Ascending aorta (tissue), 2 donors: ENCODE measurements at regions not wholly inside any gene's neighbourhood (a gene's known extent, or its start where the extent isn't known, plus 50 kb on each side); places are given as distances from the start of the nearest gene placed in this dataset.

Experiments
- DNase-seq, 2 donors: peaks; one replicate each; pipeline ENCODE4 v3.0.0-alpha.2; 2019; ENCODE audit warnings: low spot score in 2 of 2
- H3K27ac ChIP-seq, 2 donors: fragments of 200-600 bp; sonication (generic); one replicate each; pipeline ENCODE4 v1.5.1; 2016 to 2017; ENCODE audit warnings: mild to moderate bottlenecking in 1 of 2
- H3K27me3 ChIP-seq: fragments of 200-600 bp; sonication (generic); one replicate; pipeline ENCODE4 v1.5.1; 2017
- H3K36me3 ChIP-seq, 2 donors: fragments of 200-600 bp; sonication (generic); one replicate each; pipeline ENCODE4 v1.5.1; 2016
- H3K4me1 ChIP-seq, 2 donors: fragments of 200-600 bp; sonication (generic); one replicate each; pipeline ENCODE4 v1.5.1; 2016 to 2017; ENCODE audit warnings: mild to moderate bottlenecking in 1 of 2
- H3K4me3 ChIP-seq, 2 donors: fragments of 200-600 bp; sonication (generic); one replicate each; pipeline ENCODE4 v1.5.1; 2016 to 2017; ENCODE audit warnings: mild to moderate bottlenecking in 1 of 2
- H3K9me3 ChIP-seq, 2 donors: fragments of 200-600 bp; sonication (generic); one replicate each; pipeline ENCODE4 v1.5.1; 2016
- intact Hi-C: fragments of 100-400 bp; cut with DNase I; formaldehyde crosslinking; loops from one replicate; pipeline ENCODE4 v1.15.1; 2023
- TF ChIP-seq, protein P1 (sequence below), 3 experiments: fragments of 200-600 bp in 2 of 3; fragments of 450-650 bp in 1 of 3; sonication (generic) in 2 of 3; IDR thresholded peaks; one replicate each; pipeline ENCODE4 v1.5.1; 2016 to 2019; ENCODE audit warnings: antibody characterized with exemption in 3 of 3, mild to moderate bottlenecking in 1 of 3, moderate library complexity in 1 of 3

DNA sequence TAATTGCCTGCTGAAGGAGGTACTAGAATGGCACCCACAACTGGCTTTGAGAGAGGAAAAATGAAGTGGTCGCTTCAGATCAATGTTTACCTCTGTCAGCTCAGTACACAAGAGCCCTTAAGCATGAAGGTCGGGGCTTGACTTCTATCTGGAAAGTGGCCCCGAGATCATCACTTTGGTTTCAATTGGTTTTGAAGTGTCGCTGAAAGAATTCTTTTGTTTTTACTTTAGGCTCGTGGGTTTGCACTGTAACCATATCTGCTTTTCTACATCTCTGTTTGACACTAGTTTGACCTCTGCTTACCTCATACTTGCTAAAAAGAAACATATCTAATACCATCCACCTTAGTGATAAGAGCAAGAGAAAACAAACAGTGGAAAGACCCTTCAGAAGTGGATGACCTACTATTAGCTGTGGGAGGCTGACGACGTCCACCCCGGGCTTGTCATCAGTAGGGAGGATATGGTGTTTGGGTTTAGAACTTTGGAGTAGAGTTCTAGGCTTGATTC is 361.8 kb downstream of the GATA3 start:
- H3K4me3 ChIP-seq = no peak overlapping the region
- no peak for DNase-seq
- no peaks in the 10 kb centered on the region for H3K27me3 ChIP-seq
- no peaks in the 10 kb centered on the region for H3K4me1 ChIP-seq
- TF ChIP-seq, protein P1, sequence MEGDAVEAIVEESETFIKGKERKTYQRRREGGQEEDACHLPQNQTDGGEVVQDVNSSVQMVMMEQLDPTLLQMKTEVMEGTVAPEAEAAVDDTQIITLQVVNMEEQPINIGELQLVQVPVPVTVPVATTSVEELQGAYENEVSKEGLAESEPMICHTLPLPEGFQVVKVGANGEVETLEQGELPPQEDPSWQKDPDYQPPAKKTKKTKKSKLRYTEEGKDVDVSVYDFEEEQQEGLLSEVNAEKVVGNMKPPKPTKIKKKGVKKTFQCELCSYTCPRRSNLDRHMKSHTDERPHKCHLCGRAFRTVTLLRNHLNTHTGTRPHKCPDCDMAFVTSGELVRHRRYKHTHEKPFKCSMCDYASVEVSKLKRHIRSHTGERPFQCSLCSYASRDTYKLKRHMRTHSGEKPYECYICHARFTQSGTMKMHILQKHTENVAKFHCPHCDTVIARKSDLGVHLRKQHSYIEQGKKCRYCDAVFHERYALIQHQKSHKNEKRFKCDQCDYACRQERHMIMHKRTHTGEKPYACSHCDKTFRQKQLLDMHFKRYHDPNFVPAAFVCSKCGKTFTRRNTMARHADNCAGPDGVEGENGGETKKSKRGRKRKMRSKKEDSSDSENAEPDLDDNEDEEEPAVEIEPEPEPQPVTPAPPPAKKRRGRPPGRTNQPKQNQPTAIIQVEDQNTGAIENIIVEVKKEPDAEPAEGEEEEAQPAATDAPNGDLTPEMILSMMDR (IDR thresholded peaks at IDR 0.05) = no peak
- H3K36me3 ChIP-seq = no peaks in the 10 kb centered on the region
- intact Hi-C loops = no loop called here
- H3K27ac ChIP-seq = no peak overlapping the region
- no peaks in the 10 kb centered on the region for H3K9me3 ChIP-seq

DNA sequence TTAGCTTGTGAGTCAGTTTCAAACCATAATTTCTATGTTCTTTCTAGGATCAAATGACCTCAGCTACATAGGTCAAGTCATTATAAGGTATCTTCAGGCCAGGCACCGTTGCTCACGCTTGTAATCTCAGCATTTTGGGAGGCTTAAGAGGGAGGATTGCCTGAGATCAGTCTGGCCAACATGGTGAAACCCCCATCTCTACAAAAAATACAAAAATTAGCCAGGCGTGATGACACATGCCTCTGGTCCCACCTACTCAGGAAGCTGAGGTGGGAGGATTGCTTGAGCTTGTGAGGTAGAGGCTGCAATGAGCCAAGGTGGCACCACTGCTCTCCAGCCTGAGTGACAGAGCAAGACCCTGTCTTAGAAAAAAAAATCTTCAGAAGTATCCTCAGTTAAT is 362.3 kb downstream of the GATA3 start:
- Histone ChIP-seq H3K27me3 (no peaks in the 10 kb centered on the region), H3K4me1 (no peaks in the 10 kb centered on the region), H3K9me3 (no peaks in the 10 kb centered on the region), H3K27ac (no peak overlapping the region), H3K4me3 (no peak overlapping the region), H3K36me3 (no peaks in the 10 kb centered on the region)
- intact Hi-C loops = no loop called here
- no peak for DNase-seq
- TF ChIP-seq, protein P1 (IDR thresholded peaks at IDR 0.05) = no peak

DNA sequence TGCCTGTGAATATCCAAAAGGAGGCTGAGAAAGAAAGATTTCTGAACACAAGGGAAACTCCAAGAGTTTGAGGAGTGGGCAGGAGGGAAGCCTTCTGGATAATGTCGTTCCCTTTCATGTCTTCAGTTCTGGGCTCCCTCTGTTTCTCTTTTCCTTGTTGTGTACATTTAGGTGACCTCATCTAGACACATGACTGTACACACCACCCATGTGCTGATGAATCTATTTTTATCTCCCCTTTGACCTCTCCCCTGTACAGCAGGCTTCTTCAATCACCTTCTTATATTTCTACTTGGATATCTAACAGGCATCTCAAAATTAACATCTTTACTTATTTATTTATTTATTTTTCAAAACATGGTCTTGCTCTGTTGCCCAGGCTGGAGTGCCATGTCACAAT is 363.1 kb downstream of the GATA3 start:
- no peaks in the 10 kb centered on the region for H3K9me3 ChIP-seq
- no peak for DNase-seq
- H3K4me1 ChIP-seq = no peaks in the 10 kb centered on the region
- H3K36me3 ChIP-seq = no peaks in the 10 kb centered on the region
- intact Hi-C loops = no loop called here
- no peaks in the 10 kb centered on the region for H3K27me3 ChIP-seq
- H3K27ac ChIP-seq = no peak overlapping the region
- no peak overlapping the region for H3K4me3 ChIP-seq
- TF ChIP-seq, protein P1 (IDR thresholded peaks at IDR 0.05) = no peak

DNA sequence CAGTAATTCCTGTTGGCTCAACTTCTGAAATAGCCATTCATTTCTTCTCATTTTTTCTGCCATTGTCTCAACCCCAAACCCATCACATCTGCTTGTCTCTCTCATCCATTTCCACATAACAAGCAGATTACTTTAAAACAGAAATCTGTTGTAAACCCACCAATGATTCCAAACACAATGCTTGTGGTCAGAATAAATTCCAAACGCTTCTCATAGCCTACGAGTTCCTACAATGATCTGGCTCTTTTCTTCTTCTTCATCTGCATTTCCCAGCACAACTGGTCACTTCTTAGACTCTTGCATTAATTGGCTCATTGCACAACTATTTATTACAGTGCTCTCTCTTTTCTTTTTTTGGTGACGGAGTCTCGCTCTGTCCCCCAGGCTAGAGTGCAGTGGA is 364.1 kb downstream of the GATA3 start:
- no peak overlapping the region for H3K27ac ChIP-seq
- intact Hi-C loops = no loop called here
- H3K4me3 ChIP-seq = no peak overlapping the region
- H3K27me3 ChIP-seq = no peaks in the 10 kb centered on the region
- DNase-seq = no peak
- H3K36me3 ChIP-seq = no peaks in the 10 kb centered on the region
- TF ChIP-seq, protein P1 (IDR thresholded peaks at IDR 0.05) = no peak
- no peaks in the 10 kb centered on the region for H3K9me3 ChIP-seq
- H3K4me1 ChIP-seq = no peaks in the 10 kb centered on the region

DNA sequence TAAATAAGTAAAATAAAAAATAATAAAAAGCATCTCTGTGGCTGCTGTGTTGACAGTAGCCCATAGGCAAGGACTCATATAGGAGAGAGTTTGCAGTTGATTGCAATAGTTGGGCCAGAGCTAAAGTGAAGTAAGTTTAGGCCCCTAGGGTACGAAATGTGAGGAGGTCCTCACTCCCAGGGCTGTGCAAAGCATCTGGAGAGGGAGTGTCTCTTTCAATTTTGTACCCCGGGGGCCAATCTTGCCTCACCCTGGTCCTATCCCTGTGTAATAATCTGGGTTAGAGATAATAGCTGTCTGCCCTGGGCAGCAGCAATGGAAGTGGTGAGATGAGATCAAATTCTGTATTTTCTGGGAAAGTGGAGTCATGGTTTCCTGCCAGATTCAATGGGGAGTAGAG is 365.7 kb downstream of the GATA3 start:
- no peak for DNase-seq
- Histone ChIP-seq H3K27me3 (no peaks in the 10 kb centered on the region), H3K36me3 (no peaks in the 10 kb centered on the region), H3K27ac (no peak overlapping the region), H3K4me1 (no peaks in the 10 kb centered on the region), H3K9me3 (no peaks in the 10 kb centered on the region), H3K4me3 (no peak overlapping the region)
- TF ChIP-seq, protein P1 (IDR thresholded peaks at IDR 0.05) = no peak
- intact Hi-C loops = no loop called here

DNA sequence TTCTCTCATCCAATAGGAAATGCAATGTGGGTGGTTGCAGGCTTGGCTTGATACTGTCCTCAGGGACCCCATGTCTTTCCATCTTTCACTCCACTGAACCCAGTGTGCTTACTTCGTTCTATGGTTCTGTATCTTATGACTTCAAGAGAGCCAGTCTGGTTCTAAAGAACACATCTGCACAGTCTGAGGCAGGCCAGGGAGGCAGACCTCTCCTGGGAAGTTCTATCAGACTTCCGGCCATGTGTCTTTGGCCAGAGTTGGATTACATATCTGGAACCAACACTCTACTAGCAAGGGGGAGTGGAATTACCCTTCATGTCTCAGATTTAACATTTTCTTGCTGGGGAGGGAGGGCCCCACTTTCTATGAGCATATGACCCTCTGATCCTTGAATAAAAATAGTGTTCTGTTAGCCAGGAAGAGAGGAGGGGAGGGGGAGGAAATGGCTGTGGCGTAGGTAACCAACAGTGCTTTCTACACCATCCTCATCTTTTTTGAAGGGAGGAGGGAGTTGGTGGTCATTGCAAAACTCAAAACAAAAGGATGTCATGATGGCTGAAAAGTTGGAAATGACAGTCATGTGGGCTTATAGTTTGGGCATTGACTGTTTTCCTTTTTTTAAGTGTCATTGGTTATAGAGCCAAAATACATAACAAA is 370.2 kb downstream of the GATA3 start:
- TF ChIP-seq, protein P1 (IDR thresholded peaks at IDR 0.05) = no peak
- Histone ChIP-seq H3K4me1 (no peaks in the 10 kb centered on the region), H3K4me3 (no peak overlapping the region), H3K9me3 (no peaks in the 10 kb centered on the region), H3K27ac (no peak overlapping the region), H3K36me3 (no peaks in the 10 kb centered on the region), H3K27me3 (no peaks in the 10 kb centered on the region)
- DNase-seq = no peak
- intact Hi-C loops = no loop called here
